Lung (tissue), 12 donors: ENCODE measurements at regions not wholly inside any gene's neighbourhood (a gene's known extent, or its start where the extent isn't known, plus 50 kb on each side); places are given as distances from the start of the nearest gene placed in this dataset. TPM values are rescaled to one million over a fixed set of nuclear protein-coding genes. Genes with fewer than 3 reads are reported as not detected.

ENCODE experiments used
- ATAC-seq: fragments of 200-7000 bp; cut with Tn5 transposase; one replicate; pipeline ENCODE4 v1.9.1; 2020; ENCODE audit warnings: moderate number of reproducible peaks; ENCODE audit not compliant: insufficient read depth, low FRiP score
- DNase-seq, 3 donors: peaks; one replicate each; pipeline ENCODE4 v3.0.0-alpha.2; 2013 to 2017
- H3K27ac ChIP-seq, 2 donors: one replicate each; pipeline ENCODE4 v1.5.1; 2013; ENCODE audit warnings: mild to moderate bottlenecking in 2 of 2, moderate library complexity in 2 of 2, control low read depth in 1 of 2, inconsistent platforms in 1 of 2, low read depth in 1 of 2, low read length in 1 of 2
- H3K27me3 ChIP-seq, 3 donors: one replicate each; pipeline ENCODE4 v1.5.1; 2013; ENCODE audit warnings: low read length in 2 of 3; ENCODE audit not compliant: control insufficient read depth in 3 of 3, insufficient read depth in 3 of 3
- H3K36me3 ChIP-seq, 4 donors: one replicate each; pipeline ENCODE4 v1.5.1; 2013; ENCODE audit warnings: low read length in 4 of 4, mild to moderate bottlenecking in 1 of 4, moderate library complexity in 1 of 4; ENCODE audit not compliant: control insufficient read depth in 4 of 4, insufficient read depth in 4 of 4
- H3K4me1 ChIP-seq, 5 donors: one replicate each; pipeline ENCODE4 v1.5.1; 2013; ENCODE audit warnings: low read length in 5 of 5, mild to moderate bottlenecking in 2 of 5, moderate library complexity in 1 of 5; ENCODE audit not compliant: control insufficient read depth in 5 of 5, insufficient read depth in 5 of 5
- H3K4me3 ChIP-seq: one replicate; pipeline ENCODE4 v1.5.1; 2013; ENCODE audit warnings: mild to moderate bottlenecking, control low read depth, moderate library complexity
- H3K9ac ChIP-seq, 2 donors: one replicate each; pipeline ENCODE4 v1.5.1; 2013; ENCODE audit warnings: low read length in 2 of 2, control low read depth in 1 of 2; ENCODE audit not compliant: insufficient read depth in 1 of 2
- H3K9me3 ChIP-seq, 4 donors: one replicate each; pipeline ENCODE4 v1.5.1; 2013; ENCODE audit warnings: low read length in 3 of 4, mild to moderate bottlenecking in 1 of 4, moderate library complexity in 1 of 4; ENCODE audit not compliant: control insufficient read depth in 4 of 4, insufficient read depth in 3 of 4
- CTCF ChIP-seq: IDR thresholded peaks from 2 replicates; pipeline ENCODE4 v1.5.1; 2012; ENCODE audit warnings: mild to moderate bottlenecking; ENCODE audit errors: control extremely low read depth, extremely low read depth
- WGBS, 2 donors: extraction: QIAGEN DNeasy Blood & Tissue Kit; methylation state at CpG; one replicate each; pipeline ENCODE4 v1.1.7; 2013; 5-methylcytosine and 5-hydroxymethylcytosine counted together
- small RNA-seq: library from RNA; depleted of rRNA; stranded (forward); fragments of <200 nt; gene quantifications from one replicate; pipeline ENCODE3, GENCODE V24; 2014; ENCODE audit warnings: low replicate concordance
- donor health status: control.
- donor health status: control.
- donor health status: Bipolar disorder and iron deficiency.
- donor health status: healthy.
- donor health status: DM: yes; HTN: yes; CAD: no.

DNA sequence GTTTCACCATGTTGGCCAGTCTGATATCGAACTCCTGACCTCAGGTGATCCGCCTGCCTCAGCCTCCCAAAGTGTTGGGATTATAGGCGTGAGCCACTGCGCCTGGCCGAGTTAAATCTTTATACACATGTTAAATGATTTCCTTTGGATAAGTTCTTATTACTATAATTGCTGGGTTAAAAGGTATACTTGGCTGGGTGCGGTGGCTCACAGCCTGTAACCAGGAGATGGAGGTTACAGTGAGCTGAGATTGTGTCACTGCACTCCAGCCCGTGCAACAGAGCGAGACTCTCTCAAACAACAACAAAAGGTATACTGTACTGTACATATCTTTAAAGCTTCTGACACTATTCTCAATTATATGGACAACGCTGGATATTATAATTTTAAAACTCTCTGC is 53.2 kb upstream of the CDK13 start:
- H3K4me3 ChIP-seq: no peak overlapping the region
- no peak for ATAC-seq
- no peaks in the 10 kb centered on the region for H3K9me3 ChIP-seq
- H3K27ac ChIP-seq: no peak overlapping the region
- H3K27me3 ChIP-seq: peaks cover 0 to 3% (median 0%) of the 10 kb centered on the region in 3 donors
- 91 to 96% methylated on average over 9 of the region's 9 CpGs for WGBS, 2 donors
- no peak for TF ChIP-seq CTCF
- no peaks in the 10 kb centered on the region for H3K36me3 ChIP-seq
- peaks cover 0 to 3% (median 0%) of the 10 kb centered on the region in 5 donors for H3K4me1 ChIP-seq
- no peak overlapping the region for H3K9ac ChIP-seq
- DNase-seq: no peak

DNA sequence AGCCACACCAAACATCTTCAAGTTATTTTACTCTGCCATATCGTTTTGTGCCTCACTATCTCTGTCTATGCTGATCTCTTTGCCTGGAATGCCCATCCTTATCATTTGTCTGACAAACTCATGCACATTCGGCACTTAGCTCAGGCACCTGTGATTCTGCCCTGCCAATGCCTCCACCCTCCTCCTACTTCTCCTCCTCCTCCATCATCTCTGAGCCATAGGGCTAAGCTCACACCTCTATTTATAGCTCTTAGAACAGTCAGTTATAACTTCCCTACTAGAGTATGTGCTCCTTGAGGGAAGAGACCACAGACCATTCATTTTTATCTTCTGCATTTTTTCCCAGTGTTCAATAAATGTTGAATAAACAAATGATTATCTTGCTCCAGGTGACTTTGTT is 51.2 kb upstream of the CDK13 start:
- no peak for TF ChIP-seq CTCF
- DNase-seq (no peak), ATAC-seq (no peak)
- 32 to 50% methylated on average over 2 of the region's 2 CpGs for WGBS, 2 donors
- no peaks in the 10 kb centered on the region for H3K9me3 ChIP-seq
- H3K27me3 ChIP-seq: peaks cover 0 to 3% (median 0%) of the 10 kb centered on the region in 3 donors
- H3K27ac ChIP-seq: no peak overlapping the region
- H3K9ac ChIP-seq: no peak overlapping the region
- no peaks in the 10 kb centered on the region for H3K36me3 ChIP-seq
- peaks cover 0 to 3% (median 0%) of the 10 kb centered on the region in 5 donors for H3K4me1 ChIP-seq
- H3K4me3 ChIP-seq: no peak overlapping the region

Small RNA genes lying in the stretch of these regions (small RNA-seq; reads per million reads assigned to genes)
- not detected for gene RN7SL496P
- not detected for gene RNU6-719P
